Fibroblast of mammary gland (primary cell): ENCODE measurements at regions not wholly inside any gene's neighbourhood (a gene's known extent, or its start where the extent isn't known, plus 50 kb on each side); places are given as distances from the start of the nearest gene placed in this dataset.

ENCODE experiments used
- DNase-seq: peaks from one replicate; pipeline ENCODE4 v3.0.0-alpha.2; 2010; ENCODE audit warnings: low read depth
- H3K4me3 ChIP-seq: 2 replicates; pipeline ENCODE4 v1.5.1; 2011; ENCODE audit warnings: low read depth, mild to moderate bottlenecking, low read length, moderate library complexity; ENCODE audit not compliant: control insufficient read depth
- TF ChIP-seq, protein P1 (sequence below): conservative IDR thresholded peaks from 2 replicates; pipeline ENCODE4 v1.5.1; 2011; ENCODE audit warnings: low read depth, low read length, inconsistent platforms; ENCODE audit not compliant: control insufficient read depth, insufficient read depth

DNA sequence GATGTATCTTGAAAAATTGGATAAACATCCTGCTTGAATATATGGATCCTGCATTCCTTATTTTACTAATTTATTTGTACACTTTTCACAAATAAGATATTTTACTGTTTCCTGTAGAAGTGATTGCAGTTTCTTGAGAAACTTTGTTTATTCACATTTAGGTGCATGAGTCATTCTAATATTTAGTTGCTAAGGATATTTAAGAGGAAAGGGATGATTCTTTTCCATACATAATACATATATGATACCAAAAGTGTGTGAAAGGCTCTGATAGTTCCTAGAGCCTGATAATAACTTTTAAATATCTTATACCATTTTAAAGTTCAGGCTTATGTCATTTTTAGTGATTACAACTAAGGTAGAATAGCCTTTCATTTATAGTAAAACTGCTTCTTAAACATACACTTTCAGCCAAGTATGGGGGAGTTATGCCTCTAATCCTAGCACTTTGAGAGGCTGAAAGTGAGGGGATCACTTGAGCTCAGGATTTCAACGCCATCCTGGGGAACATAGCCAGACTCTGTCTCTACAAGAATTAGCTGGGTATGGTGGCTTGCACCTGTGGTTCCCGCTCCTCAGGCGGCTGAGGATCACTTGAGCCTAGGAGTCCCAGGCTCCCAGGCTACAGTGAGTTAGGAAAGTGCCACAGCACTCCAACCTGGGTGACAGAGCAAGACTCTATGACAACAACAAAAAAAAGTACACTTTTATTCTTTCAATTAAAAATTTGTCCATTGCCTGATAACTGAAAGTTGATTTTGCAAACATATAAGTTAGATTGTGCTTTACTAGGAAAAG lies 262.6 kb upstream of the LRIG3 start:
- DNase-seq: no peak
- TF ChIP-seq, protein P1, sequence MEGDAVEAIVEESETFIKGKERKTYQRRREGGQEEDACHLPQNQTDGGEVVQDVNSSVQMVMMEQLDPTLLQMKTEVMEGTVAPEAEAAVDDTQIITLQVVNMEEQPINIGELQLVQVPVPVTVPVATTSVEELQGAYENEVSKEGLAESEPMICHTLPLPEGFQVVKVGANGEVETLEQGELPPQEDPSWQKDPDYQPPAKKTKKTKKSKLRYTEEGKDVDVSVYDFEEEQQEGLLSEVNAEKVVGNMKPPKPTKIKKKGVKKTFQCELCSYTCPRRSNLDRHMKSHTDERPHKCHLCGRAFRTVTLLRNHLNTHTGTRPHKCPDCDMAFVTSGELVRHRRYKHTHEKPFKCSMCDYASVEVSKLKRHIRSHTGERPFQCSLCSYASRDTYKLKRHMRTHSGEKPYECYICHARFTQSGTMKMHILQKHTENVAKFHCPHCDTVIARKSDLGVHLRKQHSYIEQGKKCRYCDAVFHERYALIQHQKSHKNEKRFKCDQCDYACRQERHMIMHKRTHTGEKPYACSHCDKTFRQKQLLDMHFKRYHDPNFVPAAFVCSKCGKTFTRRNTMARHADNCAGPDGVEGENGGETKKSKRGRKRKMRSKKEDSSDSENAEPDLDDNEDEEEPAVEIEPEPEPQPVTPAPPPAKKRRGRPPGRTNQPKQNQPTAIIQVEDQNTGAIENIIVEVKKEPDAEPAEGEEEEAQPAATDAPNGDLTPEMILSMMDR: no peak

GRCh38 chr12:59182191-59182590 lies 261.9 kb upstream of the LRIG3 start:
- peak; percentile 9 for DNase-seq
- TF ChIP-seq, protein P1: no peak

More for the DNA sequence above, 262.6 kb upstream of the LRIG3 start:
- H3K4me3 ChIP-seq: no peak overlapping the region

GRCh38 chr12:59181196-59181777 lies 261.0 kb upstream of the LRIG3 start:
- no peak overlapping the region for H3K4me3 ChIP-seq
- TF ChIP-seq, protein P1: no peak
- DNase-seq: peak; percentile 5

More at GRCh38 chr12:59182191-59182590, 261.9 kb upstream of the LRIG3 start:
- H3K4me3 ChIP-seq: no peak overlapping the region

GRCh38 chr12:59179231-59179630 lies 258.9 kb upstream of the LRIG3 start:
- TF ChIP-seq, protein P1: no peak
- no peak for DNase-seq
- no peak overlapping the region for H3K4me3 ChIP-seq

GRCh38 chr12:59173695-59174094 lies 253.4 kb upstream of the LRIG3 start:
- DNase-seq: peak; percentile 5
- TF ChIP-seq, protein P1: peak; percentile 24
- no peak overlapping the region for H3K4me3 ChIP-seq

DNA sequence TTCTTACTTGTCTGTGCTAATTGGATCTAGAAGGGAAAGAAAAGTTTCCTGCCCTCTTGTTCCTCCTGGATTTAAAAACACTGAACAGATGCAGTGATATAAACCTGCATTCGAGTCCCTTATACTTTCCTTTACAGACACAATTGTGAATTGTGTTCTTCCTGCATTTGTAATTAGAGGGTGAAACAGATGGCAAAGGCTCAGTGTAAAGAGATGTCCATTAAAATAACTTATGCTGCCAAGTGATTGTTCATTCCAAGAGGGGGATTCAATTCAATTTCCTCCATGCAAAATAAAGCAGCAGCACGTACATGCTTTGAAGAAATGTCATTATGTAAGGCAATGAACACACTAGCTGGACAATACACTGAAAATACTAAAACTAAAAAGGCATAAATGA lies 248.3 kb upstream of the LRIG3 start:
- no peak for DNase-seq

More for the DNA sequence above, 248.3 kb upstream of the LRIG3 start:
- H3K4me3 ChIP-seq: no peak overlapping the region
- TF ChIP-seq, protein P1: no peak
